H1 (cell line): ENCODE measurements at regions not wholly inside any gene's neighbourhood (a gene's known extent, or its start where the extent isn't known, plus 50 kb on each side); places are given as distances from the start of the nearest gene placed in this dataset.
"Not testable (repeated sequence)": the region's sequence is repeated elsewhere in the genome, so short reads cannot be mapped to it uniquely, and the experiment has no call there.

Experiments
- CTCF ChIA-PET: fragments of 300-600 bp; sonication (Branson Sonifier 250); formaldehyde crosslinking; loops from one replicate; lab custom pipeline; 2021; ENCODE audit not compliant: partially characterized antibody; lab: Charles Lee
- POLR2A ChIA-PET: fragments of 300-600 bp; sonication (Branson Sonifier 250); formaldehyde crosslinking; loops from one replicate; lab custom pipeline; 2021; ENCODE audit warnings: inconsistent platforms; ENCODE audit not compliant: partially characterized antibody; lab: Charles Lee
- DNase-seq, 2 experiments: peaks; one replicate each; pipeline versions ENCODE4 v3.0.0 to v3.0.0-alpha.2; 2010 to 2022; ENCODE audit warnings: low spot score in 2 of 2, low read depth in 1 of 2, mixed read lengths in 1 of 2
- FAIRE-seq: peaks from 2 replicates; lab custom pipeline; 2011; peaks lifted over from hg19 to GRCh38; lab: Jason Lieb, UNC
- H2AFZ ChIP-seq: 2 replicates; pipeline ENCODE4 v1.8.1; 2012; ENCODE audit warnings: low read length, inconsistent platforms
- H2AK5ac ChIP-seq: 2 replicates; pipeline ENCODE4 v1.6.1; 2013; ENCODE audit warnings: low read depth, low read length
- H2BK120ac ChIP-seq: replicated peaks from 2 replicates; pipeline ENCODE3; 2013; ENCODE audit warnings: low read depth, low read length, inconsistent platforms
- H2BK12ac ChIP-seq: 2 replicates; pipeline ENCODE4 v1.6.1; 2013; ENCODE audit warnings: low read depth, low read length
- H2BK15ac ChIP-seq: 2 replicates; pipeline ENCODE4 v1.6.1; 2013; ENCODE audit warnings: low read length
- H2BK20ac ChIP-seq: 2 replicates; pipeline ENCODE4 v1.6.1; 2013; ENCODE audit warnings: low read length
- H2BK5ac ChIP-seq: 2 replicates; pipeline ENCODE4 v1.6.1; 2013; ENCODE audit warnings: low read depth, low read length
- H3K14ac ChIP-seq: 2 replicates; pipeline ENCODE4 v1.6.1; 2013; ENCODE audit warnings: inconsistent platforms; ENCODE audit not compliant: insufficient read length
- H3K18ac ChIP-seq: 2 replicates; pipeline ENCODE4 v1.6.1; 2013; ENCODE audit warnings: low read length; ENCODE audit errors: extremely low read depth
- H3K23ac ChIP-seq: 2 replicates; pipeline ENCODE4 v1.6.1; 2013; ENCODE audit warnings: inconsistent platforms; ENCODE audit not compliant: insufficient read length
- H3K23me2 ChIP-seq: 2 replicates; pipeline ENCODE4 v1.6.1; 2013; ENCODE audit warnings: low read depth, low read length
- H3K27ac ChIP-seq: 2 replicates; pipeline ENCODE4 v1.6.1; 2011; ENCODE audit warnings: low read depth, low read length, inconsistent platforms
- H3K27me3 ChIP-seq, 4 experiments: replicated peaks in 1 of 4; 1 replicate in 1 of 4; 2 replicates in 3 of 4; pipeline versions ENCODE4 v1.6.1 to v1.8.1; 2011 to 2013; ENCODE audit warnings: low read length in 3 of 4, mild to moderate bottlenecking in 3 of 4, inconsistent platforms in 2 of 4, mixed read lengths in 2 of 4, moderate library complexity in 1 of 4; ENCODE audit not compliant: control insufficient read depth in 3 of 4, insufficient read depth in 3 of 4; ENCODE audit errors: extremely low read depth in 1 of 4
- H3K36me3 ChIP-seq, 4 experiments: 2 replicates each; pipeline versions ENCODE4 v1.6.1 to v1.8.1; 2011 to 2013; ENCODE audit warnings: mild to moderate bottlenecking in 4 of 4, low read length in 3 of 4, moderate library complexity in 2 of 4, control low read depth in 1 of 4, inconsistent platforms in 1 of 4; ENCODE audit not compliant: insufficient read depth in 4 of 4, control insufficient read depth in 2 of 4
- H3K4ac ChIP-seq: replicated peaks from 2 replicates; pipeline ENCODE3; 2013; ENCODE audit warnings: low read length, low read depth, mixed read lengths, inconsistent platforms; ENCODE audit not compliant: insufficient read length
- H3K4me1 ChIP-seq, 4 experiments: replicated peaks in 1 of 4; 1 replicate in 1 of 4; 2 replicates in 3 of 4; pipeline versions ENCODE4 v1.6.1 to v1.8.1; 2011 to 2013; ENCODE audit warnings: low read length in 3 of 4, inconsistent platforms in 2 of 4, mixed read lengths in 1 of 4; ENCODE audit not compliant: insufficient read depth in 4 of 4, control insufficient read depth in 3 of 4
- H3K4me2 ChIP-seq, 2 experiments: 2 replicates each; pipeline versions ENCODE4 v1.6.1 to v1.8.1; 2011 to 2013; ENCODE audit warnings: low read depth in 2 of 2, low read length in 2 of 2, control low read depth in 1 of 2, inconsistent platforms in 1 of 2, mild to moderate bottlenecking in 1 of 2; ENCODE audit not compliant: insufficient read depth in 1 of 2
- H3K4me3 ChIP-seq, 4 experiments: fragments of 200-600, 300-600 bp in 1 of 4; sonication (generic), shearing (Covaris generic), sonication (Bioruptor Twin) in 1 of 4; 2 replicates each; pipeline versions ENCODE4 v1.5.1 to v1.8.1; 2011 to 2016; ENCODE audit warnings: low read length in 4 of 4, low read depth in 3 of 4, control low read depth in 2 of 4, inconsistent platforms in 2 of 4, mild to moderate bottlenecking in 2 of 4, mixed read lengths in 1 of 4, moderate library complexity in 1 of 4; ENCODE audit not compliant: insufficient read depth in 2 of 4; ENCODE audit errors: extremely low read depth in 1 of 4
- H3K56ac ChIP-seq: replicated peaks from 2 replicates; pipeline ENCODE3; 2013; ENCODE audit warnings: low read depth, mild to moderate bottlenecking, mixed read lengths, low read length, inconsistent platforms; ENCODE audit not compliant: insufficient read length
- H3K79me1 ChIP-seq: 2 replicates; pipeline ENCODE4 v1.6.1; 2013; ENCODE audit warnings: low read depth, low read length, control low read depth
- H3K79me2 ChIP-seq, 2 experiments: 2 replicates each; pipeline versions ENCODE4 v1.6.1 to v1.8.1; 2012 to 2013; ENCODE audit warnings: low read length in 2 of 2, mild to moderate bottlenecking in 2 of 2, inconsistent platforms in 1 of 2; ENCODE audit not compliant: insufficient read depth in 2 of 2, control insufficient read depth in 1 of 2
- H3K9ac ChIP-seq, 4 experiments: replicated peaks in 1 of 4; 1 replicate in 1 of 4; 2 replicates in 3 of 4; pipeline versions ENCODE4 v1.6.1 to v1.8.1; 2011 to 2013; ENCODE audit warnings: low read depth in 3 of 4, low read length in 3 of 4, control low read depth in 2 of 4, mild to moderate bottlenecking in 2 of 4, moderate library complexity in 2 of 4, inconsistent platforms in 1 of 4; ENCODE audit errors: extremely low read depth in 1 of 4
- H3K9me3 ChIP-seq, 2 experiments: 2 replicates each; pipeline versions ENCODE4 v1.6.1 to v1.8.1; 2012 to 2013; ENCODE audit warnings: mild to moderate bottlenecking in 2 of 2, moderate library complexity in 2 of 2, control low read depth in 1 of 2, inconsistent platforms in 1 of 2, low read depth in 1 of 2, low read length in 1 of 2, mixed read lengths in 1 of 2; ENCODE audit not compliant: insufficient read depth in 2 of 2
- H4K20me1 ChIP-seq, 2 experiments: replicated peaks in 1 of 2; 2 replicates each; pipeline versions ENCODE3 to v1.8.1; 2011 to 2013; ENCODE audit warnings: inconsistent platforms in 2 of 2, low read length in 2 of 2, mild to moderate bottlenecking in 1 of 2; ENCODE audit not compliant: insufficient read depth in 2 of 2, control insufficient read depth in 1 of 2
- H4K5ac ChIP-seq: 2 replicates; pipeline ENCODE4 v1.6.1; 2013; ENCODE audit warnings: low read length, low read depth, mixed read lengths, inconsistent platforms; ENCODE audit not compliant: insufficient read length
- H4K8ac ChIP-seq: 2 replicates; pipeline ENCODE4 v1.8.0; 2013; ENCODE audit warnings: mild to moderate bottlenecking, moderate library complexity, low read length, inconsistent platforms; ENCODE audit not compliant: insufficient read depth; ENCODE audit errors: extremely low read depth
- H4K91ac ChIP-seq: replicated peaks from 2 replicates; pipeline ENCODE3; 2013; ENCODE audit warnings: low read length, mixed read lengths, inconsistent platforms; ENCODE audit not compliant: insufficient read length
- WGBS, 2 experiments: shearing (Covaris generic) in 1 of 2; methylation state at CpG; one replicate each; pipeline versions ENCODE4 v1.1.6 to v1.1.7; 2013 to 2015; ENCODE audit warnings: low lambda C conversion rate in 2 of 2, mixed read lengths in 2 of 2, inconsistent platforms in 1 of 2, low coverage in 1 of 2, missing lambda C conversion rate in 1 of 2; ENCODE audit not compliant: insufficient replicate concordance in 2 of 2, insufficient coverage in 1 of 2, insufficient read length in 1 of 2; ENCODE audit errors: extremely low coverage in 1 of 2, missing lambda C conversion rate in 1 of 2; 5-methylcytosine and 5-hydroxymethylcytosine counted together

DNA sequence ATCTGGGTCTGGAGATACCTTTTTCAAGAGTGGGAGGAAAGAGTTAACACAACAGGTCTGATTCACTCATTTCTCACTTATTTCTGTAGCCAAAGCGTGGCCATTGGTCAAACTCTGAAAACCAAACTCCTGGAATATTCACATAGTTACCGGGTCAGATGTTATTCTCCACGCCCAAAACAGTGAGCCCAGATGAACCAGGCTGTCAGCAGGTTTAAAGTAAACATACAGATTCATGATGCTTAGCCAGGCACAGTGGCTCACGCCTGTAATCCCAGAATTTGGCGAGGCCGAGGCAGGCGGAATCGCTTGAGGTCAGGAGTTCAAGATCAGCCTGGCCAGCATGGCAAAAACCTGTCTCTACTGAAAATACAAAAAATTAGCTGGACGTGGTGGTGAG lies 126.1 kb downstream of the SEPTIN7 start:
- H3K4ac ChIP-seq, H4K8ac ChIP-seq, H3K23ac ChIP-seq, H3K23me2 ChIP-seq, POLR2A ChIA-PET, H3K4me3 ChIP-seq, H2BK20ac ChIP-seq, H2BK15ac ChIP-seq, H3K56ac ChIP-seq, H4K5ac ChIP-seq, H4K91ac ChIP-seq, H3K9ac ChIP-seq, CTCF ChIA-PET, H3K79me2 ChIP-seq, H3K18ac ChIP-seq, H3K14ac ChIP-seq, H2BK5ac ChIP-seq, H2BK12ac ChIP-seq, H3K36me3 ChIP-seq, H3K9me3 ChIP-seq, H2AFZ ChIP-seq, H3K4me2 ChIP-seq, H3K27ac ChIP-seq, H3K4me1 ChIP-seq, H2BK120ac ChIP-seq, H4K20me1 ChIP-seq, H2AK5ac ChIP-seq, H3K27me3 ChIP-seq, H3K79me1 ChIP-seq, FAIRE-seq: not testable (repeated sequence)
- peak in 1 of 2 experiments; percentile 17 for DNase-seq
- WGBS, 2 experiments, result 83% methylated on average over 6 of the region's 9 CpGs; no CpG with 5 or more reads in 1 of the 2 experiments

DNA sequence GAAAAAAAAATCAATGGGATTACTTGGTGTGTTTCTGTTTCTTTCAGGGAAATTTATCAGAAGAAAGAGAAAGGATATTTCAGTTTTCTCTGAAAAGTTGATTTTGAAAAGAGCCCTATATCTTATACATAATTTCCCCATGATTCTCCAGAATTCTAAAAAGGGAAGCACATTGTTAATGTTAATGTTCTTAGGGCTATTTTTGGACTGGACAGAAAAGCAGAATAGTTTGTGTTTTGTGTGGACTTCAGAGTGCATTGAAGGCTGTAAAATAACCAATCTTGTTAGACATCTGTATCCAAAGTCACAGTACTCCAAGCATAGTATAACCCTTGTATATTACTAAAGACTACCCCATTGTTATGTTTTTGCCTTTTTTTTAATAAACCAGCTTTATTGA lies 130.3 kb downstream of the SEPTIN7 start:
- H3K56ac ChIP-seq, H4K20me1 ChIP-seq, H3K4me1 ChIP-seq, CTCF ChIA-PET, H3K9ac ChIP-seq, H3K27me3 ChIP-seq, DNase-seq, H3K23ac ChIP-seq, POLR2A ChIA-PET, H4K5ac ChIP-seq, H3K27ac ChIP-seq, H3K4ac ChIP-seq, H2BK5ac ChIP-seq, H3K18ac ChIP-seq, H3K14ac ChIP-seq, H3K4me2 ChIP-seq, H2BK20ac ChIP-seq, H2BK120ac ChIP-seq, H4K91ac ChIP-seq, H3K79me2 ChIP-seq, FAIRE-seq, H3K23me2 ChIP-seq, H3K4me3 ChIP-seq, H3K36me3 ChIP-seq, H3K9me3 ChIP-seq, H3K79me1 ChIP-seq, H2BK12ac ChIP-seq, H4K8ac ChIP-seq, H2BK15ac ChIP-seq, H2AFZ ChIP-seq, H2AK5ac ChIP-seq: not testable (repeated sequence)
